Myocyte (in vitro differentiated cells): ENCODE measurements at regions not wholly inside any gene's neighbourhood (a gene's known extent, or its start where the extent isn't known, plus 50 kb on each side); places are given as distances from the start of the nearest gene placed in this dataset.

Source experiments
- DNase-seq: peaks from one replicate; pipeline ENCODE4 v3.0.0-alpha.2; 2012; ENCODE audit warnings: low read depth

GRCh38 chr16:14362774-14363371, 267.2 kb downstream of the PARN start:
- DNase-seq = no peak

GRCh38 chr16:14360326-14361037, 269.6 kb downstream of the PARN start:
- no peak for DNase-seq

GRCh38 chr16:14358697-14359305, 271.3 kb downstream of the PARN start:
- DNase-seq = no peak

DNA sequence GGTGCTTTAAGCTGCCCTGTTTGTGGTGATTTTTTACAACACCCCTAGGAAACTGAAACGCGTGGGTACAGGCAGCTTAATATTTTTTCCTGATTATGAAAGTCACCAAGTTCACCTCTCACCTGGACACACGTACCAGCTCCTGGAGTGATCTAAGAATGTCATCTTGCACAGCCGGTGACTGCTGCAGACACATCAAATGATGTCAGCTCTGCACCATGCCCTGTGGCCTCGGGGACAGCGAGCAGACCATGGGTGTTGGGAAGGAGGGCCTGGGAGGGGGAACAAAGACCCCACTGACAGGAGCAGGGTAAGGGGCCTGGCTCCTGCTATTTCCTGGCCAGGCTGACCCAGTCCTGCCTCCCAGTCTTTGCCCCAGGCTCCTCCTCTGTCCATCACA, 272.7 kb downstream of the PARN start:
- no peak for DNase-seq

GRCh38 chr16:14356064-14356463, 274.0 kb downstream of the PARN start:
- DNase-seq = no peak

DNA sequence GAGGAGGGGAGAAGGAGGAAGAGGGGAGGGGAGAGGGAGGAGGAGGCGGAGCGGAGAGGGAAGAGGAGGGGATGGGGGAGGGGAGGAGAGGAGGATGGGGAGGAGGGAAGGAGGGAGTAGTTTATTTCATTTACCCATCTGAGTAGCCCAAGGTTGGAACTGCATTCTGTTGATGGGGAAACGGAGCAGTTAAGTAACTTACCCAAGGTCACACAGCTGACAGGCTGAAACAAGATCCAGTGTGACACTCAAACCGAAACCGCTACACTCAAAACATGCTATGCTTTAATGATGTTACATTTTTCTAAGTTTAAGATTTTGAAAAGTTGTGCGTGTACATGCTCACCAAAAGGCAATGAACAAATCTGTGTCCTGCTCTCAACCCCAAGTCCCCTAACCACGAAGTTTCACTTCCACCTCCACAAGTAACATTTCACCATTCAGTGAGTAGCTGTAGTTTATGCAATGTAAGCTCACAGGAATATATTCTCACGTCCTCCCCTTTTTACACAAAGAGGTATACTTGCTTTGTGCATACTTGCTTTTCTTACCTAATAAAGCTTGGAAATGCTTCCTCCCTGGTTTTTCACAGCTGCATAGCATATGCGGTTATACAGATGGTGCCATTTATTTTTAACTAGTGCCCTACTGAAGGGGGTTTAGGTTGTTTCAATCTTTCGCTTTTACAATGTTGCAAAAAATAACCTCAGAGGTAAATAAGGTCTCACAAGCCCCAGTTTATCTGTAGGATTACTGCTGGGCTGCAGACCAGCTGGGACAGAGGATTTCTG, 275.3 kb downstream of the PARN start:
- no peak for DNase-seq

DNA sequence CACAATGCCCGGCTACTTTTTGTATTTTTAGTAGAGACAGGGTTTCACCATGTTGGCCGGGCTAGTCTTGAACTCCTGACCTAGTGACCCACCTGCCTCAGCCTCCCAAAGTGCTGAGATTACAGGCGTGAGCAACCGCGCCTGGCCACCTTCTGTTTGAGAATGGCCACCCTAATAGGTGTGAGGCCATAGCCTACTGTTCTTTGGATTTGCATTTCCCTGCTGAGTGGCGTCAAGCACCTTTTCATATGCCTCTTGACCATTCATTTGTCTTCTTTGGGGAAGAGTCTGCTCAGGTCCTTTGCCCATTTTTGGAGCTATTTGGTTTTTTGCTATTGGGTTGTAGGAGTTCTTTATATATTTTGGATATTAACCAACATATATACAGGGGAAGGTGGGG, 276.7 kb downstream of the PARN start:
- DNase-seq = no peak

DNA sequence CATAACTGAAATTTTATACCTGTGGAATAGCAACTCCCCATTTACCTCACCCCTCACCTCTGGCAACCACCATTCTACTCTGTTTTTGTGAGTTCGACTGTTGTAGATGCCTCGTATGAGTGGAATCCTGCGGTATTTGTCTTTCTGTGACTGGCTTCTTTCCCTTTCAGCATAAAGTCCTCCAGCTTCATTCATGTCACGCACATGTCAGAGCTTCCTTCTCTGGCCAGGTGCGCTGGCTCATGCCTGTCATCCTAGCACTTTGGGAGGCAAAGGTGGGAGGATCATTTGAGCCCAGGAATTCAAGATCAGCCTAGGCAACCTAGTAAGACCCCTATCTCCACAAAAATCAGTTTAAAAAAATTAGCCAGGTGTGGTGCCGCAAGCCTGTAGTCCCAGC, 278.4 kb downstream of the PARN start:
- DNase-seq = no peak

GRCh38 chr16:14350626-14351025, 279.4 kb downstream of the PARN start:
- DNase-seq = no peak

- DNase-seq = no peak
Observed at GRCh38 chr16:14350081-14350480, 279.0 kb downstream of the MRTFB start.

- no peak for DNase-seq
Observed at GRCh38 chr16:14347706-14348105, 276.6 kb downstream of the MRTFB start.

DNA sequence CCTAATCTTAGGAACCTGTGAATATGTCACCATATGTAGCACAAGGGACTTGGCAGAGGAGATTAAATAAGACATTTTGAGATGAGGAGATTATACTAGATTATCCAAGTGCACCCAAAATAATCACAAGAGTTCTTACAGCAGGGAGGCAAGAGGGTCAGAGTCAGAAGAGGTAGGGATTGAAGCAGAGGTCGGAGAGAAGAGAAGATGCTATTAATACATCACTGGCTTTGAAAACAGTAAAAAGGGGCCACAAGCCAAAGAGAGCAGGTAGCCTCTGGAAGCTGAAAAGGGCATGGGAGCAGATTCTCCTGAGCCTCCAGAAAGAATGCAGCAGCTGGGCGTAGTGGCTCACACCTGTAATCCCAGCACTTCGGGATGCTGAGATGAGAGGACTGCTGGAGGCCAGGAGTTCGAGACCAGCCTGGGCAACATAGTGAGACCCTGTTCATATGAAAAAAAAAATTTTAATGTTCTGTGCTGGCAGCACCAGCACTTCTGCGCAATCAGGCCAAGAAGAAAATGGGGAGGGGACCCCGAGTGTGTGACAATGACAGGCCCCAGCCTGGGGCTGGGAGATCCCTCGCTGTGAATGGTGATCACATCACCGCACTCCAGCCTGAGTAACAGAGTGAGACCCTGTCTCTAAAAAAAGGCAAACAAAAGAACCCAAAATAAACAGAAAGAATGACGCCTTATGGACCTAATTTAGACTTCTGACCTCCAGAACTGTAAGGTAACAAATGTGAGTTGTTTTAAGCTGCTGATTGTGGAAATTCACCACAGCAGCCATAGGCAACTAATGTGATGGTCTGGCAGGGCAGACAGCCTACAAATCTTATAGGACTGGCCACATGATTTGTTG, 275.4 kb downstream of the MRTFB start:
- DNase-seq = no peak

DNA sequence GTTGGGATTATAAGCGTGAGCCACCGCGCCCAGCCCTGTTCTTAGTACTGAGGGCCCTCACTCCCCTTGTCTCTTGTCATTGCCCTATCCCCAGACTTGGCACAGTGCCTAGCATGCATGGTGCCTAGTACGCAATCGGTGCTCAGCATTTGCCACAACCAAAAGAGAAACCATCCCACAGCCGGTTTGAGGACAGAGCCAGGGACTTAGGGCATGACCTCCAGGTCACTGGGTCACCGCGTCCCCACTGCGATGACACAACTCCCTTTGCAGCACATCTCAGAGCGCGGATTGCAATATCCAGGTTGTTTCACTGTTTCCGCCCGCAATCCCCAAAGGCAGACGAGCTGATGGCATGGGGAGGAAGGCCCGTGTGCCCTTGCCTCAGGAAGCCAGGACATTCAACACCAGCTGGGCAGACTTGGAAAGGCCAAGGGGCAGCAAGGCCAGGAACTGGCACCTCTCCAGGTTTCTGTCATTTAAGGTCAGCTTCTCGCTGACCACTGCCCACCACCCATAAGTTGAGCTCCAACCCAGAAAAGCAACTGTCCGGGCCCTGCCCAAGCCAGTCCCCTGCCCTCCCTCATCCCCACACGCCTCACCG, 274.5 kb downstream of the MRTFB start:
- DNase-seq = no peak

DNA sequence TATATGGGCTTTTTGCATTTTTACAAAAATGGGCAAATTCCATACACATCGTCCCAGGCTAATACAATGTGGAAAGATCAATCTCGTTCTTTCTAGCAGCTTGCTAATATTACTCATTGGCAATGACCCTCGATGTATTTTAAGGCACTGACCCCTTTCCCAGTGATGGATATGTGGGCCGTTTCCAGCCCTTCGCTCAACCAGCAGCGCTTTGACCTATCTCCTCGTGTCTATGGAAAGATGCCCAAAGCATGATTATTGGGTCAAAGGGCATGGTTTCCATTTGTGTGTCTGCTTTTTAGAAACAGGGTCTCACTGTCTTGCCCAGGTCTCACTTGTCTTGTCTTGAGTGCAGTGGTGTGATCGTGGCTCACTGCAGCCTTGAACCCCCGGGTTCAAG, 273.8 kb downstream of the MRTFB start:
- DNase-seq = no peak

DNA sequence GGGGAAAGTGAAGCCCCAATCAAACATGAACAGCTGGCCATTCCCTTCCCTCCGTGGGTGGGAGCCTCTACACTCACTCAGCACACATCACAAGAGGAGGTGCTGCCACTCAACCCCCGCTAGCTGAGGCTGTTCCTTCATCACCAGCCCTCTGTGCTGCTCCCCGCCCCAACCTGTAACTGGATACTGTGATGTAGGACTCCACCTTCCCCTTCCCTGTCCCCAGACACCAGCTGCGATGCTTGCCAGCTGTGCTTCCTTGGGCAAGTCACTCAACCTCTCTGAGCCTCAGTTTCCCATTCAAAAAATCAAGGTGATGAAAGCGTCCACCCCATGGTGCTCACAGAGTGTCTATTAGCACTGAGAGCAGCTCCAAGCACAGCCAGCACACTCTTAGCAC, 273.2 kb downstream of the MRTFB start:
- DNase-seq = peak; percentile 22

DNA sequence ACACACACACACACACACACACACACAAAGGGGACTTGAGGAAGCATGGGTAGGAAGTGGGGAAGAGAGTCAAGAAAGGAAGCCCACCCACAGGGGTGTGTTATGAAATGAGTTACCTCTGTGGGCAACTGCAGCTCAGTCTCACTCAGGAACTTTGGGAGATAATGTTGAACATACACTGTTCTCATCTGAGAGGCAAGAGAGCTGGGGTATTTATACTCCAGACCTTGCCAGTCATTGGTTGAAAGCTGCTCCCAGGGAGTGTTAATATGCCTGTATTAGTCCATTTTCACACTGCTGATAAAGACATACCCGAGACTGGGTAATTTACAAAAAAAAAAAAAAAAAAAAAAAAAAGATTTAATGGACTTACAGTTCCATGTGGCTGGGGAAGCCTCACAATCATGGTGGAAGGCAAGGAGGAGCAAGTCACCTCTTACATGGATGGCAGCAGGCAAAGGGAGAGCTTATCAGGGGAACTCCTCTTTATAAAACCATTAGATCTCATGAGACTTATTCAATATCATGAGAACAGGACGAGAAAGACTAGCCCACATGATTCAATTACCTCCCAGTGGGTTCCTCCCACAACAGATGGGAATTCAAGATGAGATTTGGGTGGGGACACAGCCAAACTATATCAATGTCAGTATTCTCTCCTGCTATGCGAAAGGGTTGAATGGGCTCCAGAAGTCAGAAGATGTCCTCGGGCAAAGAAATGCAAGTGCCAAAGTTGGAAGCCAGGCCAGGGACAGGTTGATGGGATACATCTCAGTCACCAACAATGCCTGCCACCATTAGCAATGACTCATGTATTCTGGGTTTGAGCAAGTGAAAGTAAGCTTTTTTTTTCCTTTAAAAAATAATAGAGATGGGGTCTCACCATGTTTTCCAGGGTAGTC, 270.5 kb downstream of the MRTFB start:
- DNase-seq = peak; percentile 21

- no peak for DNase-seq
Observed at GRCh38 chr16:14339694-14340093, 268.6 kb downstream of the MRTFB start.

DNA sequence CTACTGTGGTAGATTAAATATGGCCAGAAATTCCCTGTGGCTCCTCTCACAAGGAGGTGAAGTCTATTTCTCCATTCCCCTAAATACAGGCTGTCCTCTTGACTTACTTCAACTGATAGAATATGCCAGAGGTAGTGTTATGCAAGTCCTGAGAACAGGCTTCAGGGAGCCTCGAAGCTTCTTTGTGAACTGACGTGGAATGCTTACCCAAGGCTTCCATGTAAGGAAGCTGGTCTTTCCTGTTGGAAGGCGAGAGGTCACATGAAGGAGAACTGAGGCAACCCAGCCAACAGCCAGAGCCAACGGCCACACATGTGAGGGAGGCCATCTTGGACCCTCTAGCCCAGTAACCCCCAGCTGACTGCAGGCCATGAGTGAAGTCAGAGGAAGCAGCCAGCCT, 267.9 kb downstream of the MRTFB start:
- DNase-seq = no peak

- no peak for DNase-seq
Observed at GRCh38 chr16:14338236-14338635, 267.1 kb downstream of the MRTFB start.
